NCI-H146 treated with DMSO at 0.1 percent for 48 hours (cell line): ENCODE measurements at regions not wholly inside any gene's neighbourhood (a gene's known extent, or its start where the extent isn't known, plus 50 kb on each side); places are given as distances from the start of the nearest gene placed in this dataset.
"Not testable (repeated sequence)": the region's sequence is repeated elsewhere in the genome, so short reads cannot be mapped to it uniquely, and the experiment has no call there.

Experiments used
- DNase-seq: peaks from one replicate; lab custom pipeline; 2025; ENCODE audit not compliant: unreplicated experiment; lab: John Stamatoyannopoulos, UW

DNA sequence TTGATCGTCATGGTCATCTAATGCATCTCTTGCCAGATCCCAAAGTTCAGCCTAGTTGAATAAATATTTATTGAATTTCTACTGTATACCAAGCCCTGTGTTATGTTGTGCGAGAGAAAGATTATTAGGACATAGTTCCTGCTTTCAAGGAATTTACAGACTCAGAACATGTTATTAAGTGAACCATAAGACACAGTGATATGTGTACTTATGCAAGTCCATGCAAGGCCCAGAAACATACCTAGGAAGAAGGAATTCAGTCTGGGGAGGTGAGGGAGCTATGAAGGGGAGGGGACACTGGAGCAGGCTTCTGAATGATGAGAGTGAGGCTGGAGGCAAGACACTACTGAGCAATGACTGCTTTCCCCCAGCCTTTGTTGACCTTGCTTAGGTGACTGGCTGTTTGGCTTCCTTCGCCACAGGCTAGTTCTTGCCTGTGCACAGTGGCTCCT lies 81.4 kb downstream of the ACAA2 start:
- no peak for DNase-seq

DNA sequence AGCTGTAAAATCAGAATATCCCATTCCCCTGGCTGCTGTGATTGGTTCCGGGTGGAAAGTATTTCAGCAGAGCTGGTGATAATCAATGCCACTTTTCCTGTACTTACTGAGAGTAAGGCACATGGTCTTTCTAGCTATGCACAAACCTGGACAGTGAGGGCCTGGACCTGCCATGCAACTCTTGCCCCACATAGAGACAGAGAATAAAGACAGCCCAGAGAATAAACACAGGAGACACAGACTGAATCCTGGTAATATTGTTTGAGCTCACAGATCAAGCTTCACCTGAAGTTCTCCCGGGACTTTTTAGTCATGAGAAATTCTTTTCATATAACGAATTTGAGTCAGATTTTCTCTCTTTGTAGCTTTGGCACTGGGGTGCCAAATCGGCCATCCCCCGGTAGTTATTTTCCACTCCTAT lies 81.9 kb downstream of the ACAA2 start:
- no peak for DNase-seq

DNA sequence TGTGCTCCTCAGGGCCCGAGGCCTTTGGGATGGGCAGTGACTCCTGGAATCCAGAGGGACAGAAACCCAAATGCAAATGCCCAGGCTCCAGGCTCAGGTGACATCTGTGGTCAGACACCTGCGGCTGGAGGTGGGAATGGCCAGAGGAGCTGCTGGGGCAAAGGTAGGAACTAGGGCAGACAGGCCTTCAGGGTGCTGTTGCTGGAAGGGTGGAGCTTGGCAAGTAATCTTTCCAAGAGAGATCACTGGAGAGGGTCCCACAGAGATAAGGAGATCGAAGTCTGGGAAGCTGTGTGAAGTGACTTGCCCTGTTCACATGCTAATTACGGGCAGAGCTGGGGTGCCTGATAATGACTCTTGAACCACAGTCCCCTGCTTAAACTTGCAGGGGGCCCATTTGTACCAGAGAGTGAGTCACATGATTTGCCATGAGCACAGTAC lies 82.4 kb downstream of the ACAA2 start:
- no peak for DNase-seq

DNA sequence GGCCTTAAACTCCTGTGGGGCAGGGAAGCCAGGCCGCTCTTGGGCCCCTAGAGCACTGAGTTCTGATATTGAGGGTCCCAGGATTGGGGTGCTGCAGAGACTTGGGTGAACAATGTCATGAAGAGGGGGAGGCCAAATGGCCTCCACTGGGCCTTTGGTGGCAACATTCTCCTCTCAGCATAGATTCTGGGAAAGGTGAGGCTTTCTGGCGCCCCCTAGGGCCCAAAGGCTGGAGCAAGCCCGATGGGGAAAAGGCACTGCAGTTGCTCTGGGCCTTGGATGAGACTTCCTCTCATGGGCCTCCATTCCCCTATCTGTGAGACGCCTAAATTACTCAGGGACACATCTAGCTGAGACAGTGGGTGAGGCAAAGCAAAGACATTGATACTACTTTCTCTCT lies 84.8 kb downstream of the ACAA2 start:
- DNase-seq = peak; percentile 57

DNA sequence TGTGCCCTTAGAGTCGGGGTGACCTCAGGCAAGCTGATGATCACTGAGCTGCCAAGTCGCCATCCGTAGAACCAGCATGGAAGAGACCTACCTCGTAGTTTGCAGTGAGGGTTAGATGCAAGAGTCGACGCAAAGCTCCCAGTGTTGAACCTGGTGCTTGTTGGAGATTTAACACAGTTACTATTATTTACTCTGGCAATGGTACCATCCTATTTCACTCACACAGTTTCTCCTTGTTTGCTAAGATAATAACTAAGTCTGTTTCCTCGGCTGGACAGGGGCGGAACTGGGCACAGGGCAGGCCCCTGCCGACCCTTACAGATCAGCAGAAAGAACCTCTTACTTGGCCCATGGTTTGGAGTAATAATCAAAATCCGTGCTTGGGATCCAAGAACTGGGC lies 85.5 kb downstream of the ACAA2 start:
- DNase-seq = no peak

DNA sequence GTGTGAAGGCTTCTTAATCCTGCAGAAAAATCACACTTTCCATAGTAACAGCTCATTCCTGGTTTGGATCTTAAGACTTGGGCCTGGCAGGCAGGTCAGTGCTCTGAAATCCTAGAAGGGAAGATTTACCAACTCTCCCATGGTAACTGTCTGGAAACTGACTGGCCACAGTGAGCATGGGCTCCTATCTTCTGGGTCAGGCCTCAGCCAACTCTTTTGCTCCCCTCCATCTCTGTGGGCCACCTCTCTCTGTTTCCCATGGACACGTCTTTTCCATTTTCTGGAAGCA lies 86.7 kb downstream of the ACAA2 start:
- DNase-seq = no peak

DNA sequence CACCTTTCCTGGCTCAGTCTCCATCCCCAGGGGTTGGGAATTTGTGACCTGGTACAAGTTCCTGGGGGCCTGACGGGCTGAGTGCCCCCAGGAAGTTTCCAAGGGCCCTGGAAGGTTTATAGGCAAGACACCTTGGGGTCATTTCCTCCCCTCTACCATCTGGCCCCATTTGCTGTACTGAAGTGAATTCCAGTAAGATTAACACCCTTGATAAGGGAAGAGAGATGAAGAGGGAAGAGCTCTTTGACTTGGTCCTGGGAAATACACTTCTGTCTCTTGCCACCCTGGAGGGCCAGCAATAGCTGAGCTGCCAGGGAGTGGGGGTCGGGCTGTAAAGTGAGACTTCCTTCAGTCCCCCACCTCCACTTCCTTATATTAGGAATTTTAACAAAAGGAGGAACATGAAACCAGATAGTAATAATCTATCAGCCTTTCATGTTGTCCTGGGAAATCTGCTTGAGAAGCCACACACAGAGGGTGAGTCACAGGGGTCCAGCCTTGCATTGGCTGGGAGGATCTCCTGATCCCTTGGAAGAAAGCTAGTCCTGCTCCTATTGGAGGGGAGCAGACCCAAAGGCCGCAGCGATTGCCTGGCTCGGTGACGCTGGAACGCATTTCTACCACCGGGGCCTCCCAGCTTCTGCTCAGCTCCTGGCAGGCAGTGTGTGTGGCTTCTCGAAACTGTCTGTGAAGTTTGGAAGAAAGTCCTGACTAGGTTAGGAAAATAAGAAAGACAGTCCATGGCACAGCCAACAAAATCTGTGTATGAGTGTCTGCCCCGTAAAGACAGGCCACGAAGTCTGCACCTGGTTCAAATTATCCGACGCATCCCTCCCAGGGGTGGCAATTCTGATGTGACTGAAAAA lies 87.3 kb downstream of the ACAA2 start:
- no peak for DNase-seq

DNA sequence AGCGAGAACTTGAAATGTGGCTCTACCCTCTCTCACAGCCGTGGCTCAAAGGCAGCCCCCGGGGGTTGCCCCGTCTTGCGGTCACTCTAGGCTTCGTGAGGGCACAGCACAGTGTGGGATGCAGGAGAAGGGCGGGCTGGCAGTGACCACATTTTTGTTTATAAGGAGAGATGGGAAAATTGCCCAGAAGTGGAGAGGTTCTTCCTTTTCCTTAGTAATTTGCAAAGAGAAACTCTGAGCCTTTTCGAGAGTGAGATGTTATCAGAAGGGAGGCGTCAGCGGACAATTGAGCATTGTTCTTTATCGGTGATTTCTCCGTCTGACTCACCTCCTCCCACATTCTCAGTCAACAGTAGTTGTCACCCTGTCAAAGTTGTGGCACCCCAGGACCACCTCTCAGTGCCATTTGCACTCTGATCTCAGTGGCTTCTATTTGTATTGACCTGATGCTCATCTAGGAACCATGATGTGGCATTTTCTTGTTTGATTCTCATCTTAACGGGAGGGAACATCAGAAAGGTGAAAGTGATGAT lies 89.6 kb downstream of the ACAA2 start:
- DNase-seq = no peak

DNA sequence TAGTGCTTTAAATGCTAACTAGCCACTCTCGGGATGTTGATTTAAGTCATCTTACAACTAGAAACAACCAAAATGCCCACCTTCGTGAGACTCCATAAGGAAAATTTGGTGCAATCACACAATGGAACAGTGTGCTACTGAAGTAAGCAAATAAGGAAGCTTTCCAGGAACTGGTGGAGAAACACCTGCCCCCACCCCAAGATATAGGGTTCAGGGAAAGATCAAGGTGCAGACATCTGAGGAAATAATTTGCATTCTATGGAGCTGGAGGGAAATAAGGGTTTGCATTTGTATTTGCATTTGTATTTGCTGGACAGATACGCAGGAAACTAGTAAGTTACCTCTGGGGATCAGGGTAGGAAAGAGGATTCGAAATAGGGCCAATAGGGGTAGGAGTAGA lies 90.9 kb downstream of the ACAA2 start:
- no peak for DNase-seq

DNA sequence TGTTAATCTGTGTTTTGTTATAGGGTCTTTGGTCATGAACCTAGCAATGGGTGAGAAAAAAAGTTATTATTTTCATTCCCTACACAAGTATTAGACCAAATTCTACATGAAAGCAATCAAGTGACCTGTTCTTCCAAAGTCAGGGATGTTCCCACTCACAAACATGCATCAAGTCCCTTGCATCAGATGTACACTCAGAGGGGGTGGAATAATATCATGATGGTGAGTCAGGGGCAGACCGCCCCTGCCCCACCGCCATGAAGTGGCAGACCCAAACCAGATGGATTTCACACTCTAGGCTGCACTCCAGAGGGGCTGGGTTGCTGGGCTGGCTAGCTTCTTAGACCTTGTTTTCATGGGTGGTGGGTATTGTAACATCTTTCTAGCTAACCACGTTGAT lies 91.4 kb downstream of the ACAA2 start:
- DNase-seq = no peak

DNA sequence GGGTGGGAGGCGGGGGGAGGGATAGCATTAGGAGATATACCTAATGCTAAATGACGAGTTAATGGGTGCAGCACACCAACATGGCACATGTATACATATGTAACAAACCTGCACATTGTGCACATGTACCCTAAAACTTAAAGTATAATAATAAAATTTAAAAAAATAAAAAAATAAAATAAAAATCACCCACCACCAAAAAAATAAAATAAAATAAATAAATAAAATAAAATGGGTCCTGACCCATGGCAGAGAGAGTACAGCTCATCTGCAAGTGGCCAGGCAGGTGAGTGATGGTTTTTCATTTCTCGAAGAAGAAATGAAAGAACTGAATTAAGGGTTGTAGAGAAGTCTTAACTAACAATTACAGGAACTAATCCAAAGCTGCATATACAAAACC lies 92.4 kb downstream of the ACAA2 start:
- DNase-seq = not testable (repeated sequence)

DNA sequence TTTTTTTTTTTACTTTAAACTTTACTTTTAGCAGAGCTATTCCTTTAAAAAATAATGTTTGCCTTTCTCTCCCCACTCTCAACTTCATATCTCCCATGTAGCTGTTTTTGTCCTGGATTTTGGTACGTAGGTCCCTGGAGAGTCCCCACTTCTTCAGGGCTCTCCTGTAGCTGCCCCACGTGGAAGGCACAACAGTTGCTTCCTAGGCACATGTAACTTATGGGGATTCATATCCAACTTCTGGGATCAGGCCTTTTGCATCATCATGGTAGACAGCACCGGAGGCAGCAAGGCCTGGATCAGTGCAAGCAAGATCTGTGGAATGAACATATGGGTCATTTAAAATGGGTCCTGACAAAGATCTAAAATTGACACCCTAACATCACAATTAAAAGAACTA lies 95.7 kb downstream of the ACAA2 start:
- no peak for DNase-seq

DNA sequence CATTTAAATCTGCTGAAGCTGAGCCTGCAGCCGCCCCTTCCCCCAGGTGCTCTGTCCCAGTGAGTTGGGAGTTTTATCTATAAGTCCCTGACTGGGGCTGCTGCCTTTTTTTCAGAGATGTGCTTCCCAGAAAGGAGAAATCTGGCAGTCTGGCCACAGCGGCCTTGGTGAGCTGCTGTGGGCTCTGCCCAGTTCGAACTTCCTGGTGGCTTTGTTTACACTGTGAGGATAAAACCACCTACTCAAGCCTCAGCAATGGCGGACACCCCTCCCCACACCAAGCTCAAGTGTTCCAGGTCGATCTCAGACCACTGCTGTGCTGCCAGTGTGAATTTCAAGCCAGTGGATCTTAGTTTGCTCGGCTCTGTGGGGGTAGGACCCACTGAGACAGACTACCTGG lies 97.3 kb downstream of the ACAA2 start:
- DNase-seq = no peak

DNA sequence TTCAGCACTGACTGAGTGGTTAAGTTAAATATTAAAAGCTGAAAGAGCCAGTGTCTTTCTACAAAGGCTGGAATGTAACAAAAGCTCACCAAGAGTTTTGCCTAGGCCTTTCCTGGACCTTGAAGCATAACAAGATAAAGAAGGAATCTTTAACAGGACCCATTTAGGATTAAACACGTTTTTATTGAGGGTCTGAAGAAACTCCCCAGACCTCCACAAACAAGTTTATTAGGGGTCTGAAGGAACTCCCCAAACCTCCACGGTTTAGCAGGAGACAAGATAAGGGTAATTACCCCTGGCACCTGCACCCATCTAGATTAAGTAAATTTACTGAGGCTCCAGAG lies 104.0 kb downstream of the ACAA2 start:
- no peak for DNase-seq

DNA sequence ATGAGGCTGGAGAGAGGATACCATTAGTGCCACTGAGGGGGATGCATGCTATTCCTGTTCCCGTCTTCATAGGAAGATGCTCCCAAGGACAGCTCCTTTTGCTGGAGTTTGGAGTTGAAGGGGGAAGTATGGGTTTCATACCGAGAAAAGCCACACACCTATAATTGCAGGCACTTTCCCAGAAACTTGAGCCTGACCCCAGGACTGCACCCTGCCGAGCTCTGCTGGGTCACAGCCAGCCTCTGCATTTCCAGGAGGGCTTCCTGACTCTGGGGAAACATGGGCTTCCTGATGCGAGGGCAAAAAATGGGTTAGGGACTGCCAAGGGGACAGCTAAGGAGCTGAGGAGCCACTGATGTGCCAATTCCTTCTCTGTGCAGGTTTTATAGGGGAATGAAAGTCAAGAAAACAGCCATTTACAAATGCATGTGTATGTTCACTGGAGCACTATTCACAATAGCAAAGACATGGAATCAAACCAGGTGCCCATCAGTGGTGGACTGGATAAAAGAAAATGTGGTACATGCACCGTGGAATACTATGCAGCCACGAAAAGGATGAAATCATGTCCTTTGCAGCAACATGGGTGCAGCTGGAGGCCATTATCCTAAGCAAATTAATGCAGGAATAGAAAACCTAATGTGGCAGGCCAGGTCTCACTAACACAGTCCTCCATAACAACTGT lies 104.5 kb downstream of the ACAA2 start:
- no peak for DNase-seq

DNA sequence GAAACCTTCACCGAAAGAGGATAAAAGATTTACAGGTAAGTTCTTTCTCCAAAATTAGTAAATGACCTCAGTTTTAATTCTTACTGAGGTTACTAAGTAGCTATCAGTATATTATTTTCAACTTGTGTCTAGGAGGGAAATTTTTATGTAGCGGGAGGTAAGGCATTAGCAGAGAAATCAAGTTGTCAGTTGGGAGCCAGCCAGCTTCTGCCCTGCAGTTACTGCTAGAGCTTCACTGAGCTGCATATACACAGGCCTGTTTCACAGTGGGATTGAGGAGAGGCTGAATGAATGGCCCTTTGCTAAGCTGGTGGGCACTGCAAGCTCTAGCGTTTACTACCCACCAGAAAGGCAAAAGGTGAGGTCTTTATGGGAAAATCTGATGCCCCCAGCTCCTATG lies 105.7 kb downstream of the ACAA2 start:
- no peak for DNase-seq

DNA sequence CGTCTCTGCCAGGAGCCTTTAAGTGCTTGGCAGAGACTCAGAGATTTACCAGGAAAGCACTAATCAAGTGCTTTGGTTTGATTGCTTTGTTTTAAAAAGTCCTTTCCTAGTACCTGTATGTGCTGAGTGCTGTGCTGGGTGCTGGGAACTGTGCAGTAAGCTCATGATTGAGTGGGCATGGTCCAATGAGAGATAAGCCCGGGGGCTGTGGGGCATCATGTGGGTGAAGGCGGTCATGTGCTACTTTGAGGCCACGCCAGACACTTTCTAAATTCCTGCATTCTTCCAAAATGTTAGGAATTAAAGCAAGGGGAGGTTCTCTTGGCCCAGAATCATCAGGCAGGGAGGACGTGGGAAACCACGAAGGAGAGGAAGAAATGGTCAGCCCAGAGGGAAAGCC lies 109.0 kb downstream of the ACAA2 start:
- no peak for DNase-seq

DNA sequence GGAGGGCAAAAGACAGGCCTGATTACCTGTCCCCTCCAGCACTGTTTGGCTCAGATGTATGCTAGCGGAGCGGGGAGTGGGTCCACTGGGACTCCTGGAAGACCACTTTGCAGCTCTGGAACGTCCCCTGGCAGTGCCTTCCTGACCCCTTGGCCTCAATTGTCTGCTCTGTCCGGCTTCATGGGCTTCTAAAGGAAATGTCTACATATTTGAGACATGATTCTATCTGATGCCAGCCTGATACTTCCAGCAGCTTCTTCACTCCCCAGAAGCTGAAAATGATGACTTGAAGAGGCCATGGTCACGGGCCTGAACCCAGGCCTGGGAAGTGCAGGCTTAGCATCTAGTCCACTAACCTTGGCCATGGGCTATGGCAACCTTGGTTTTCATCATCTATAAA lies 112.1 kb downstream of the ACAA2 start:
- DNase-seq = no peak

DNA sequence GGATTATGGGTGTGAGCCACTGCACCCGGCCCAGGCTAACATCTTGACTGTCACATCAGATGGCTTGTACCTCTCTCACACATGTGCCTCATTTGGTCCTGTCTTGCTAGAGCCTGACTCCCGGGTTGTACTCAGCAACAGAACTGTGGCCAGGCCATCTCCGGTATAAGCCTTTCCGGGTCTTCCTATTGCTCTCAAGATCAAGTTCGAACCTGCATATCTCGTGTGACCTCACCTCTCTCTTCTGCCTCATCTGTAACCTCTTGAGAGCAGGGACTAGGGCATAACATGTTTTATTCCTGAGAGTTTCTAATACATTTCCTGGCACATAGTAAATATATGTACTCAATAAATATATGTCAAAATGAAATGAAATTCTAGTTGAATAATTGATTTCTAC lies 114.0 kb downstream of the ACAA2 start:
- DNase-seq = no peak

DNA sequence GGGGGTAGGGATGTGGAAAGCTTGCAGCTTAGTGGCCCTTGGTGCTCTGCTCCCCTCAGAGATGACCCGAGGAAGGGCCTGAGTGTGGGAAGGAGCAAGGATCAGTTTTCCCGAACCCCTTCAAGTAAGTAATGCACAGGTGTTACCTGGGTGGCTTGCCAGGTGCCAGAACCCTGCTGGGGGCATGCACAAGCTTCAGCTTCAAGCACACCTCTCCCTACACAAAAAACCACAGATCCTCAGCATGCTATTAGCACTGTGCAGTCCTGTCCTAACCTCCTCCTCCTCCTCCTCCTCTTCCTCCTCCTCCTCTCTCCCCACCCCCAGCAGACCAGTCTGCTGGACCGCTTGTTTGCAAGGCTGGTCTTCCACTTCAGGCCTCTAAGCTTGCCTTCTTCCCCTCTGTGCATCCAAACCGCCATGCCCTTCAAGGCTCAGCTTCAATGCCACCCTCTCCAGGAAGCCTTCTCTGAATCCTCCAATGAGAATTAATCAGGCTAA lies 114.8 kb downstream of the ACAA2 start:
- no peak for DNase-seq

DNA sequence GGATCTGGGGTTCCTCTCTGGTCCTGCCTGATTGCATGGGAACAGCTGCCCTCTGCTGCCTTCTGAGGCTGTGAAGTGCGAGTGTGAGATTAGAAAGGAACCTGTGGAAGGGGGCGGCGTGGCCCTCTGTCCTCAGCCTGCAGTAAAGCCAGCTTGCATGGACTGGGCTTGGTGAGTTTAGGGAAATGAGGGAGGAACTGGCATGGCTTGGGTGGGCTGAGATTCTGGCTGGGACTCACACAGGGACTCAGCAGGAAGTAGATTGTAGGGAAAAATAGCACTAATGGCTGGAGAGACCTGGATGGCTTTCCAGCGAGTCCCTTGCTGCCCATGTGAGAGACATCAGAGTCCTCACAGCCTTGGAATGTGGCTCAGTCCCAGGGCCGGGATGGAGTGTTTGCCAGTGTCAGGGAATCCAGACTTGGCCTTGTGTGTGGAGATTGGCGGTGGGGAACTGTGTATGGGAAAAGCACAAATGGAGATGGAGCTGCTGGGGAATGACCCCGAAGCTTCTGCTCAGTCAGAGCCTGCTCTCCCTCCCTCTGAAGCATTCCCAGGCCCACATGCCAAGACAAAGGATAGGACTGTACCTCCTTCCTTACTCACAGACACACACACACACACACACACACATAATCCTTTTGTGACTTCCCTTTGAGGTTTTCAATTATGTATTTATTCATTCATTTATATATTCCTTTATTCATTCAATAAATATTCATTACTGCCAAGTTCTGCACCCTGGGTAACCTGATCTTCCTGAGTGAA lies 115.4 kb downstream of the ACAA2 start:
- DNase-seq = no peak

DNA sequence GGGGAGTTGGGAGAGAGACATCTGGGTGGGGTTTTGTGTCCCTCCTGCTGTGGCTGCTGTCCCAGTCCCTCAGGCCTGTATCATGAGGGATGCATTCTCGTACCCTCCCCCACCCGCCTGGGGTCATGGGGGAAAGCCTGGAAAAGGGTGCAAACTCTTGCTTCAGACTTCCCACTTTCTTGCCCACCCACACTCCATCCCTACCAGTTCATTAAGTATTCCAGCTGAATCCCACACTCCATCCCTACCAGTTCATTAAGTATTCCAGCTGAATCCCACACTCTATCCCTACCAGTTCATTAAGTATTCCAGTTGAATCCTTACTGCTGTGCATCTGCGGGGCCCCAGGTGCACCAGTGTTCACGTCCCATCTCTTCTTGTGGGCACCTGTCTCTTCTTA lies 116.3 kb downstream of the ACAA2 start:
- DNase-seq = no peak
